ENCODE measurements at regions not wholly inside any gene's neighbourhood (a gene's known extent, or its start where the extent isn't known, plus 50 kb on each side); places are given as distances from the start of the nearest gene placed in this dataset.

- DNase-seq (ENCODE audit: low spot score), result no peak
Observed at GRCh38 chr22:48894064-48894671, 933.5 kb downstream of the BRD1 start.

GRCh38 chr22:48893288-48894063 lies 934.2 kb downstream of the BRD1 start:
- no peak for DNase-seq (ENCODE audit: low spot score)

- DNase-seq (ENCODE audit: low spot score), result no peak
Observed at GRCh38 chr22:48892578-48893287, 934.9 kb downstream of the BRD1 start.

- no peak for DNase-seq (ENCODE audit: low spot score)
Observed at GRCh38 chr22:48891688-48892577, 935.7 kb downstream of the BRD1 start.

GRCh38 chr22:48890693-48891554 lies 936.7 kb downstream of the BRD1 start:
- DNase-seq (ENCODE audit: low spot score), result no peak

- DNase-seq (ENCODE audit: low spot score), result no peak
Observed at GRCh38 chr22:48889887-48890692, 937.6 kb downstream of the BRD1 start.

GRCh38 chr22:48889209-48889830 lies 938.4 kb downstream of the BRD1 start:
- no peak for DNase-seq (ENCODE audit: low spot score)

GRCh38 chr22:48888466-48889208 lies 939.0 kb downstream of the BRD1 start:
- DNase-seq (ENCODE audit: low spot score), result no peak

- DNase-seq (ENCODE audit: low spot score), result no peak
Observed at GRCh38 chr22:48887394-48888332, 940.0 kb downstream of the BRD1 start.

- no peak for DNase-seq (ENCODE audit: low spot score)
Observed at GRCh38 chr22:48886604-48887393, 940.9 kb downstream of the BRD1 start.

GRCh38 chr22:48885919-48886305 lies 941.8 kb downstream of the BRD1 start:
- no peak for DNase-seq (ENCODE audit: low spot score)

GRCh38 chr22:48885271-48885918 lies 942.3 kb downstream of the BRD1 start:
- DNase-seq (ENCODE audit: low spot score), result no peak

GRCh38 chr22:48884786-48885185 lies 942.9 kb downstream of the BRD1 start:
- DNase-seq (ENCODE audit: low spot score), result no peak

- no peak for DNase-seq (ENCODE audit: low spot score)
Observed at GRCh38 chr22:48884324-48884723, 943.3 kb downstream of the BRD1 start.

- no peak for DNase-seq (ENCODE audit: low spot score)
Observed at GRCh38 chr22:48883211-48883960, 944.3 kb downstream of the BRD1 start.
